H1 (cell line): ENCODE measurements at regions not wholly inside any gene's neighbourhood (a gene's known extent, or its start where the extent isn't known, plus 50 kb on each side); places are given as distances from the start of the nearest gene placed in this dataset.

Experiments
- CTCF ChIA-PET: fragments of 300-600 bp; sonication (Branson Sonifier 250); formaldehyde crosslinking; loops from one replicate; lab custom pipeline; 2021; ENCODE audit not compliant: partially characterized antibody; lab: Charles Lee
- POLR2A ChIA-PET: fragments of 300-600 bp; sonication (Branson Sonifier 250); formaldehyde crosslinking; loops from one replicate; lab custom pipeline; 2021; ENCODE audit warnings: inconsistent platforms; ENCODE audit not compliant: partially characterized antibody; lab: Charles Lee
- DNase-seq, 2 experiments: peaks; one replicate each; pipeline versions ENCODE4 v3.0.0 to v3.0.0-alpha.2; 2010 to 2022; ENCODE audit warnings: low spot score in 2 of 2, low read depth in 1 of 2, mixed read lengths in 1 of 2
- FAIRE-seq: peaks from 2 replicates; lab custom pipeline; 2011; peaks lifted over from hg19 to GRCh38; lab: Jason Lieb, UNC
- H2AFZ ChIP-seq: 2 replicates; pipeline ENCODE4 v1.8.1; 2012; ENCODE audit warnings: low read length, inconsistent platforms
- H2AK5ac ChIP-seq: 2 replicates; pipeline ENCODE4 v1.6.1; 2013; ENCODE audit warnings: low read depth, low read length
- H2BK120ac ChIP-seq: replicated peaks from 2 replicates; pipeline ENCODE3; 2013; ENCODE audit warnings: low read depth, low read length, inconsistent platforms
- H2BK12ac ChIP-seq: 2 replicates; pipeline ENCODE4 v1.6.1; 2013; ENCODE audit warnings: low read depth, low read length
- H2BK15ac ChIP-seq: 2 replicates; pipeline ENCODE4 v1.6.1; 2013; ENCODE audit warnings: low read length
- H2BK20ac ChIP-seq: 2 replicates; pipeline ENCODE4 v1.6.1; 2013; ENCODE audit warnings: low read length
- H2BK5ac ChIP-seq: 2 replicates; pipeline ENCODE4 v1.6.1; 2013; ENCODE audit warnings: low read depth, low read length
- H3K14ac ChIP-seq: 2 replicates; pipeline ENCODE4 v1.6.1; 2013; ENCODE audit warnings: inconsistent platforms; ENCODE audit not compliant: insufficient read length
- H3K18ac ChIP-seq: 2 replicates; pipeline ENCODE4 v1.6.1; 2013; ENCODE audit warnings: low read length; ENCODE audit errors: extremely low read depth
- H3K23ac ChIP-seq: 2 replicates; pipeline ENCODE4 v1.6.1; 2013; ENCODE audit warnings: inconsistent platforms; ENCODE audit not compliant: insufficient read length
- H3K23me2 ChIP-seq: 2 replicates; pipeline ENCODE4 v1.6.1; 2013; ENCODE audit warnings: low read depth, low read length
- H3K27ac ChIP-seq: 2 replicates; pipeline ENCODE4 v1.6.1; 2011; ENCODE audit warnings: low read depth, low read length, inconsistent platforms
- H3K27me3 ChIP-seq, 4 experiments: replicated peaks in 1 of 4; 1 replicate in 1 of 4; 2 replicates in 3 of 4; pipeline versions ENCODE4 v1.6.1 to v1.8.1; 2011 to 2013; ENCODE audit warnings: low read length in 3 of 4, mild to moderate bottlenecking in 3 of 4, inconsistent platforms in 2 of 4, mixed read lengths in 2 of 4, moderate library complexity in 1 of 4; ENCODE audit not compliant: control insufficient read depth in 3 of 4, insufficient read depth in 3 of 4; ENCODE audit errors: extremely low read depth in 1 of 4
- H3K36me3 ChIP-seq, 4 experiments: 2 replicates each; pipeline versions ENCODE4 v1.6.1 to v1.8.1; 2011 to 2013; ENCODE audit warnings: mild to moderate bottlenecking in 4 of 4, low read length in 3 of 4, moderate library complexity in 2 of 4, control low read depth in 1 of 4, inconsistent platforms in 1 of 4; ENCODE audit not compliant: insufficient read depth in 4 of 4, control insufficient read depth in 2 of 4
- H3K4ac ChIP-seq: replicated peaks from 2 replicates; pipeline ENCODE3; 2013; ENCODE audit warnings: low read length, low read depth, mixed read lengths, inconsistent platforms; ENCODE audit not compliant: insufficient read length
- H3K4me1 ChIP-seq, 4 experiments: replicated peaks in 1 of 4; 1 replicate in 1 of 4; 2 replicates in 3 of 4; pipeline versions ENCODE4 v1.6.1 to v1.8.1; 2011 to 2013; ENCODE audit warnings: low read length in 3 of 4, inconsistent platforms in 2 of 4, mixed read lengths in 1 of 4; ENCODE audit not compliant: insufficient read depth in 4 of 4, control insufficient read depth in 3 of 4
- H3K4me2 ChIP-seq, 2 experiments: 2 replicates each; pipeline versions ENCODE4 v1.6.1 to v1.8.1; 2011 to 2013; ENCODE audit warnings: low read depth in 2 of 2, low read length in 2 of 2, control low read depth in 1 of 2, inconsistent platforms in 1 of 2, mild to moderate bottlenecking in 1 of 2; ENCODE audit not compliant: insufficient read depth in 1 of 2
- H3K4me3 ChIP-seq, 4 experiments: fragments of 200-600, 300-600 bp in 1 of 4; sonication (generic), shearing (Covaris generic), sonication (Bioruptor Twin) in 1 of 4; 2 replicates each; pipeline versions ENCODE4 v1.5.1 to v1.8.1; 2011 to 2016; ENCODE audit warnings: low read length in 4 of 4, low read depth in 3 of 4, control low read depth in 2 of 4, inconsistent platforms in 2 of 4, mild to moderate bottlenecking in 2 of 4, mixed read lengths in 1 of 4, moderate library complexity in 1 of 4; ENCODE audit not compliant: insufficient read depth in 2 of 4; ENCODE audit errors: extremely low read depth in 1 of 4
- H3K56ac ChIP-seq: replicated peaks from 2 replicates; pipeline ENCODE3; 2013; ENCODE audit warnings: low read depth, mild to moderate bottlenecking, mixed read lengths, low read length, inconsistent platforms; ENCODE audit not compliant: insufficient read length
- H3K79me1 ChIP-seq: 2 replicates; pipeline ENCODE4 v1.6.1; 2013; ENCODE audit warnings: low read depth, low read length, control low read depth
- H3K79me2 ChIP-seq, 2 experiments: 2 replicates each; pipeline versions ENCODE4 v1.6.1 to v1.8.1; 2012 to 2013; ENCODE audit warnings: low read length in 2 of 2, mild to moderate bottlenecking in 2 of 2, inconsistent platforms in 1 of 2; ENCODE audit not compliant: insufficient read depth in 2 of 2, control insufficient read depth in 1 of 2
- H3K9ac ChIP-seq, 4 experiments: replicated peaks in 1 of 4; 1 replicate in 1 of 4; 2 replicates in 3 of 4; pipeline versions ENCODE4 v1.6.1 to v1.8.1; 2011 to 2013; ENCODE audit warnings: low read depth in 3 of 4, low read length in 3 of 4, control low read depth in 2 of 4, mild to moderate bottlenecking in 2 of 4, moderate library complexity in 2 of 4, inconsistent platforms in 1 of 4; ENCODE audit errors: extremely low read depth in 1 of 4
- H3K9me3 ChIP-seq, 2 experiments: 2 replicates each; pipeline versions ENCODE4 v1.6.1 to v1.8.1; 2012 to 2013; ENCODE audit warnings: mild to moderate bottlenecking in 2 of 2, moderate library complexity in 2 of 2, control low read depth in 1 of 2, inconsistent platforms in 1 of 2, low read depth in 1 of 2, low read length in 1 of 2, mixed read lengths in 1 of 2; ENCODE audit not compliant: insufficient read depth in 2 of 2
- H4K20me1 ChIP-seq, 2 experiments: replicated peaks in 1 of 2; 2 replicates each; pipeline versions ENCODE3 to v1.8.1; 2011 to 2013; ENCODE audit warnings: inconsistent platforms in 2 of 2, low read length in 2 of 2, mild to moderate bottlenecking in 1 of 2; ENCODE audit not compliant: insufficient read depth in 2 of 2, control insufficient read depth in 1 of 2
- H4K5ac ChIP-seq: 2 replicates; pipeline ENCODE4 v1.6.1; 2013; ENCODE audit warnings: low read length, low read depth, mixed read lengths, inconsistent platforms; ENCODE audit not compliant: insufficient read length
- H4K8ac ChIP-seq: 2 replicates; pipeline ENCODE4 v1.8.0; 2013; ENCODE audit warnings: mild to moderate bottlenecking, moderate library complexity, low read length, inconsistent platforms; ENCODE audit not compliant: insufficient read depth; ENCODE audit errors: extremely low read depth
- H4K91ac ChIP-seq: replicated peaks from 2 replicates; pipeline ENCODE3; 2013; ENCODE audit warnings: low read length, mixed read lengths, inconsistent platforms; ENCODE audit not compliant: insufficient read length
- FOSL1 ChIP-seq: IDR thresholded peaks from 2 replicates; pipeline ENCODE4 v1.6.1; 2011; ENCODE audit warnings: mild to moderate bottlenecking, low read depth, low read length, moderate library complexity; ENCODE audit not compliant: insufficient read depth
- JUND ChIP-seq: IDR thresholded peaks from 2 replicates; pipeline ENCODE4 v1.6.1; 2011; ENCODE audit warnings: mild to moderate bottlenecking, improper control_type of control experiment, low read length
- KDM5A ChIP-seq: fragments of 200-600 bp; IDR thresholded peaks from 2 replicates; pipeline ENCODE4 v1.7.1; 2012; ENCODE audit warnings: mild to moderate bottlenecking, low read length, inconsistent platforms, mixed read lengths
- WGBS, 2 experiments: shearing (Covaris generic) in 1 of 2; methylation state at CpG; one replicate each; pipeline versions ENCODE4 v1.1.6 to v1.1.7; 2013 to 2015; ENCODE audit warnings: low lambda C conversion rate in 2 of 2, mixed read lengths in 2 of 2, inconsistent platforms in 1 of 2, low coverage in 1 of 2, missing lambda C conversion rate in 1 of 2; ENCODE audit not compliant: insufficient replicate concordance in 2 of 2, insufficient coverage in 1 of 2, insufficient read length in 1 of 2; ENCODE audit errors: extremely low coverage in 1 of 2, missing lambda C conversion rate in 1 of 2; 5-methylcytosine and 5-hydroxymethylcytosine counted together

DNA sequence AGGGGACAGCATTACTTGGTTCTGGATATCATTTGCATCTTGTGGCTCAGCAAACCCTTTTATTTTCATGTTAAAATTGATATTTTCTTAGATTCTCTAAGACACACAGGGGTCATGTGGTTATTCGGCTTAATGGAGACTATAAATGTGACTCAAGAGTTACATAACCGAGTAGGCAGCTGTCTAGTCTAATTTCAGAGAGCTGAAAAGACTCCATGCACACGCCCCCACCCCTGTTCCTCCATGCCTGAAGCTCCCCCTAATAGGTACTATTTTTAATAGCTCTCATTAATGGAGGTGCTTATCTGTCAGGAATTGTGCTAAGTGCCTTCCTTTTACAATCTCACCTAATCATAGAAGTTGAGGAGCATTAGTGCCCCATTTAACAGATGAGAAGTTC is 189.2 kb upstream of the ARHGAP20 start:
- no peaks in the 10 kb centered on the region for H3K27me3 ChIP-seq
- no peaks in the 10 kb centered on the region for H3K4me1 ChIP-seq
- 96% methylated on average over 3 of the region's 3 CpGs; no CpG with 5 or more reads in 1 of the 2 experiments for WGBS, 2 experiments
- H3K9me3 ChIP-seq: no peaks in the 10 kb centered on the region
- H4K8ac ChIP-seq: no peak overlapping the region
- no peak overlapping the region for H3K56ac ChIP-seq
- no peak overlapping the region for H2BK20ac ChIP-seq
- no peaks in the 10 kb centered on the region for H3K79me2 ChIP-seq
- POLR2A ChIA-PET: no interaction called here
- no peaks in the 10 kb centered on the region for H3K36me3 ChIP-seq
- no peak overlapping the region for H2BK5ac ChIP-seq
- no peak for FAIRE-seq
- no peak overlapping the region for H3K18ac ChIP-seq
- H3K4me2 ChIP-seq: no peak overlapping the region
- no peak overlapping the region for H2AFZ ChIP-seq
- CTCF ChIA-PET: interaction anchor here (0.6 to 1.7 kb wide), 3 partner anchors 8 to 186 kb away, joined by 3 to 5 read pairs (median 4); no protein-coding TSS in a partner anchor
- no peak overlapping the region for H3K4ac ChIP-seq
- H2BK12ac ChIP-seq: no peak overlapping the region
- H3K79me1 ChIP-seq: no peaks in the 10 kb centered on the region
- H3K14ac ChIP-seq: no peak overlapping the region
- H3K9ac ChIP-seq: no peak overlapping the region
- no peak for DNase-seq
- no peak overlapping the region for H3K27ac ChIP-seq
- no peak overlapping the region for H2BK120ac ChIP-seq
- H2AK5ac ChIP-seq: no peak overlapping the region
- no peak overlapping the region for H4K5ac ChIP-seq
- no peak overlapping the region for H3K4me3 ChIP-seq
- H2BK15ac ChIP-seq: no peak overlapping the region
- TF ChIP-seq KDM5A: no peak
- TF ChIP-seq JUND: no peak
- no peak for TF ChIP-seq FOSL1
- TF ChIP-seq, all 59 proteins: peak for 0
- Histone ChIP-seq H4K20me1 (no peaks in the 10 kb centered on the region), H4K91ac (no peak overlapping the region), H3K23ac (no peak overlapping the region), H3K23me2 (no peaks in the 10 kb centered on the region)
